ENCODE measurements at regions not wholly inside any gene's neighbourhood (a gene's known extent, or its start where the extent isn't known, plus 50 kb on each side); places are given as distances from the start of the nearest gene placed in this dataset.

- POLR2A ChIA-PET, result no interaction called here
- DNase-seq (ENCODE audit: low spot score) (no peak), ATAC-seq (no peak)
- Mint-ChIP-seq H3K9me3 (no peaks in the 10 kb centered on the region), H3K4me1 (peaks cover 5% of the 10 kb centered on the region; the same call in 1 of the 2 replicates), H3K27me3 (ENCODE audit: low read depth) (no peaks in the 10 kb centered on the region; the same call in 1 of the 2 replicates), H3K27ac (no peak overlapping the region), H3K4me3 (no peak overlapping the region), H3K36me3 (no peaks in the 10 kb centered on the region)
- CTCF ChIA-PET, result interaction anchor here (0.9 to 2.3 kb wide), 6 partner anchors 8 to 200 kb away, joined by 3 to 12 read pairs (median 6); partner anchors contain the start of gene PTPRT
- TF ChIP-seq PRDM15 (CRISPR knock-in tag; IDR thresholded peaks at IDR 0.05) (no peak), ATF6 (CRISPR knock-in tag; IDR thresholded peaks at IDR 0.05) (no peak), ATF2 (CRISPR knock-in tag; IDR thresholded peaks at IDR 0.05; ENCODE audit: borderline replicate concordance, low read depth) (no peak), RORB (CRISPR knock-in tag; IDR thresholded peaks at IDR 0.05) (no peak), CBFB (CRISPR knock-in tag; IDR thresholded peaks at IDR 0.05; ENCODE audit: low read depth) (no peak), ZNF317 (CRISPR knock-in tag; IDR thresholded peaks at IDR 0.05; ENCODE audit: borderline replicate concordance, low read depth) (no peak), ZNF423 (CRISPR knock-in tag; IDR thresholded peaks at IDR 0.05) (no peak), ZNF512 (CRISPR knock-in tag; IDR thresholded peaks at IDR 0.05; ENCODE audit: borderline replicate concordance) (no peak), ZNF219 (CRISPR knock-in tag; IDR thresholded peaks at IDR 0.05; ENCODE audit: borderline replicate concordance) (no peak), KAT7 (CRISPR knock-in tag; IDR thresholded peaks at IDR 0.05; ENCODE audit: borderline replicate concordance) (no peak), ZSCAN18 (CRISPR knock-in tag; IDR thresholded peaks at IDR 0.05) (no peak), FOXJ3 (CRISPR knock-in tag; IDR thresholded peaks at IDR 0.05; ENCODE audit: borderline replicate concordance) (no peak), JAZF1 (CRISPR knock-in tag; IDR thresholded peaks at IDR 0.05) (no peak), TEAD1 (CRISPR knock-in tag; IDR thresholded peaks at IDR 0.05) (no peak), NR3C1 (CRISPR knock-in tag; conservative IDR thresholded peaks at IDR 0.05; ENCODE audit: low read depth) (no peak), TP53 (CRISPR knock-in tag; IDR thresholded peaks at IDR 0.05) (no peak)
Measured at GRCh38 chr20:43389211-43389610, 68.5 kb upstream of the SRSF6 start.

All from WTC11 (cell line).